ENCODE measurements at regions not wholly inside any gene's neighbourhood (a gene's known extent, or its start where the extent isn't known, plus 50 kb on each side); places are given as distances from the start of the nearest gene placed in this dataset.

GRCh38 chr9:7976856-7977255 is 177.3 kb upstream of the DMAC1 start:
- DNase-seq = no peak
- Histone ChIP-seq H3K4me3 (ENCODE audit: low read depth, low read length) (no peak overlapping the region), H3K36me3 (no peaks in the 10 kb centered on the region), H3K27me3 (ENCODE audit: insufficient read depth, low read depth, severe bottlenecking) (no peaks in the 10 kb centered on the region), H3K9me3 (ENCODE audit: severe bottlenecking) (no peaks in the 10 kb centered on the region), H3K27ac (no peak overlapping the region)
- no peak for TF ChIP-seq CTCF (IDR thresholded peaks at IDR 0.05; ENCODE audit: low read depth, low read length)

- TF ChIP-seq CTCF (IDR thresholded peaks at IDR 0.05; ENCODE audit: low read depth, low read length) = no peak
- no peaks in the 10 kb centered on the region for H3K27me3 ChIP-seq (ENCODE audit: insufficient read depth, low read depth, severe bottlenecking)
- no peak overlapping the region for H3K4me3 ChIP-seq (ENCODE audit: low read depth, low read length)
- no peaks in the 10 kb centered on the region for H3K36me3 ChIP-seq
- H3K9me3 ChIP-seq (ENCODE audit: severe bottlenecking) = no peaks in the 10 kb centered on the region
- DNase-seq = no peak
- no peak overlapping the region for H3K27ac ChIP-seq
Observed at GRCh38 chr9:7976167-7976755, 176.7 kb upstream of the DMAC1 start.

- no peaks in the 10 kb centered on the region for H3K36me3 ChIP-seq
- H3K9me3 ChIP-seq (ENCODE audit: severe bottlenecking) = no peaks in the 10 kb centered on the region
- H3K27me3 ChIP-seq (ENCODE audit: insufficient read depth, low read depth, severe bottlenecking) = no peaks in the 10 kb centered on the region
- H3K27ac ChIP-seq = no peak overlapping the region
- no peak for TF ChIP-seq CTCF (IDR thresholded peaks at IDR 0.05; ENCODE audit: low read depth, low read length)
- no peak for DNase-seq
- H3K4me3 ChIP-seq (ENCODE audit: low read depth, low read length) = no peak overlapping the region
Observed at GRCh38 chr9:7975336-7975735, 175.8 kb upstream of the DMAC1 start.

- no peak overlapping the region for H3K4me3 ChIP-seq (ENCODE audit: low read depth, low read length)
- H3K27me3 ChIP-seq (ENCODE audit: insufficient read depth, low read depth, severe bottlenecking) = no peaks in the 10 kb centered on the region
- no peak for DNase-seq
- no peak for TF ChIP-seq CTCF (IDR thresholded peaks at IDR 0.05; ENCODE audit: low read depth, low read length)
- no peak overlapping the region for H3K27ac ChIP-seq
- no peaks in the 10 kb centered on the region for H3K9me3 ChIP-seq (ENCODE audit: severe bottlenecking)
- no peaks in the 10 kb centered on the region for H3K36me3 ChIP-seq
Observed at GRCh38 chr9:7974335-7974960, 174.9 kb upstream of the DMAC1 start.

- H3K9me3 ChIP-seq (ENCODE audit: severe bottlenecking) = no peaks in the 10 kb centered on the region
- no peaks in the 10 kb centered on the region for H3K27me3 ChIP-seq (ENCODE audit: insufficient read depth, low read depth, severe bottlenecking)
- no peak for TF ChIP-seq CTCF (IDR thresholded peaks at IDR 0.05; ENCODE audit: low read depth, low read length)
- DNase-seq = no peak
- no peak overlapping the region for H3K4me3 ChIP-seq (ENCODE audit: low read depth, low read length)
- H3K36me3 ChIP-seq = no peaks in the 10 kb centered on the region
- no peak overlapping the region for H3K27ac ChIP-seq
Observed at GRCh38 chr9:7973123-7973522, 173.5 kb upstream of the DMAC1 start.
